GM21619 (cell line): ENCODE measurements at regions not wholly inside any gene's neighbourhood (a gene's known extent, or its start where the extent isn't known, plus 50 kb on each side); places are given as distances from the start of the nearest gene placed in this dataset.

ENCODE experiments used
- ATAC-seq: cut with Tn5 transposase; IDR thresholded peaks from one replicate; pipeline ENCODE4 v1.9.1; 2021; ENCODE audit not compliant: unreplicated experiment

DNA sequence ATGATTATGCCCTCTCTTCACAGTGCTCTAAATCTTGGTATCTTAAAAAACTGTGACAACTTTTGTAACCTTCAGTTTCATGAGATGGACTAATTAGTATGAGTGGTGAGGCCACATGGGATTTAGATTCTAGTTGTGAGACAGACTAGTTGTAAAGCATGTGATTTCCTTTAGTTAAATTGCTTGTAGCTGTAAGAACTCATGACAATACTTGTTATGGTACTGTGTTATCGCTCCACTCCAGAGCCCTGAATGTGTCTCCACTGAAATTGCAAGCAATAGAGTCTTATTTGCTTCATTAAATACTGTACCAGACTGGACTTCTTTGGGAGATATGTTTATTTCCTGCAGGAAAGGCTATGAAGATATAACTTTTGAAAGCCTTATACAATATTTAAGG, 1198.3 kb upstream of the CDH6 start:
- no peak for ATAC-seq

DNA sequence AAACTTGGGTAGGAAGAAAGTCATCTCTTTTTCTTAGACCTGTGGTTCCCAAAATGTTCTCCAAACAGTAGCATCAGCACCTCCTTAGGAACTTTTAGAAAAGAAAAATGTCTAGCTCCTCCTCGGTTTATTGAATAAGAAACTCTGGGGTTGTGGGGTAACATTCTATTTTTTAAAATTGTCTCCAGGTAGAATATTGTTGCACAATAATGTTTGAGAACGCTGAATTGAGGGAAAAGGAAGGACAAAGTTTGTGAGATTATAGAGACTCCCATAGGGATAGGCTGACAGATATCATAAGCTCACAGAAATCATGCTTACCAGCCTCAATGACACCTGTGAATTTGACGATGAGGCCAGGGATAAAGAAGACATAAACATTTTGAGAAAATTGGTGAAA, 1199.0 kb upstream of the CDH6 start:
- ATAC-seq, result no peak

DNA sequence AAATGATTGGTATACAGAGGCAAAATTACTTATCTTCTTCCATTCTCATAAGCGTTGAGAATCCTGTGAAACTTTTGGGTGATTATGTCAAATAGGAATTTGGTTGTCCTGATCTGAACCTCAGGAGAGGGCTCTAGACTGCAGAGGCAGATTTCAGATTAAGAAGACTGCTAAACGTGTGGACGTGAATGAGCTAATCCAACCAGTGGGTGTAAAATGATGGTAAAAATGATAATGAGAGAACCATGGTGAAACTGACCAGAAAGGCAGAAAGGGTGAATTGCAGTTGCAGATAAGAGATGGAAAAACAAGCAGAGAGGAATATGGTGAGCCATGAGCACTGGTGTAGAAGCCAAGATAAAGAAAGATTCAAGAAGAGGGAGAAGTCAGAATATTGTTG, 1200.2 kb upstream of the CDH6 start:
- ATAC-seq, result no peak

DNA sequence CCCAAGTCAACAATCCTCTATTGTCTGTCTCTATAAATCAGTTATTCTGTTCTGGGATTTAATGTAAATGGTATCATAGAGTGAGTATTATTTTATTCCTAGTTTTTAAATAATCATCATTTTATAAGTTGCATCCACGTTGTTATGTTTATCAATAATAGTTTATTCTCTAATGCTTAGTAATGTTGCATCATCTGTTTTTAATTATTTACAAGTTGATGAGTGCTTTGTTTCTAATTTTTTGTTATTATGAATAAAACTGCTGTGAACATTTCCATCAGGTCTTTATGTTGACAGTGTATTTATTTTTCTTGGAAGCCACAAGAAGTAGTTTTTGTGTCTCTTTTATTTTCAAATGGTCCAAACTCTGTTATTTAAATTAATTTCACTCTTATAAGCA, 1201.2 kb upstream of the CDH6 start:
- ATAC-seq, result no peak

DNA sequence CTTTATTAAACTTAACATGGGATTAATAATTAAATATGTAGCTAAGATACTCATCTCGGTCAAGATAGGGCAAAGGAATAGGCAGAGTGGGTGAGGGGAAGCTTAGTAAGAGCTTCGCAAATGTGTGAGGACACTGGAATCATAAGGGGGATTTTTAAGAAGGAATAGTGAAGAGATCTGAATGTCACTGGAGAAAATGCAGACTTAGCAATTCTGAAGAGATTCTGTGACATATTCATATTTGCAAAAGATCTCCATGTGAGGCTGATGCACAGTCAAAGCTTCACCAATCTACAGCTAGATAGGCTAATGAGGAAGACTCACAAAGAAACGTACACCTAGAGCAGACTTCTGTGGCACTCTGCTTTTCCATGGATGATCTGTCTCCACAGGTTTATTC, 1202.8 kb upstream of the CDH6 start:
- no peak for ATAC-seq

DNA sequence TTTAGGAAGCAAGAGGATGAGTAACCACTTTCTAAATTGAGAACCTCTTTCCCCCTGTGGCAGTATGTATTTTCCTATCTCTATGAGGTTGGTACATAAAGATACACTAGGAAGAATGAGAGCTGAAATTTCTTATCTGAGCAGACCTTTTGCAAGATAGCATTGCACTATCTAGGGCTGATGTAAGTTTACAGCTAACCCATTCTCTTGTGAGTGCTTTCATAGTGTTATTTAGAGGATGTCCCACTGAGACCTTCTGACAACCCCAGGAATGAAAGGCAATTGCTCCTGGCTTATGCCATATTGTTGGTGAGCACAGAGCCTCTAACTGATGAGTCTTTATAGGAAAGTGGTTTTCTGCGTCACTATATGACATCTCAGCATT, 1209.3 kb upstream of the CDH6 start:
- ATAC-seq, result no peak

DNA sequence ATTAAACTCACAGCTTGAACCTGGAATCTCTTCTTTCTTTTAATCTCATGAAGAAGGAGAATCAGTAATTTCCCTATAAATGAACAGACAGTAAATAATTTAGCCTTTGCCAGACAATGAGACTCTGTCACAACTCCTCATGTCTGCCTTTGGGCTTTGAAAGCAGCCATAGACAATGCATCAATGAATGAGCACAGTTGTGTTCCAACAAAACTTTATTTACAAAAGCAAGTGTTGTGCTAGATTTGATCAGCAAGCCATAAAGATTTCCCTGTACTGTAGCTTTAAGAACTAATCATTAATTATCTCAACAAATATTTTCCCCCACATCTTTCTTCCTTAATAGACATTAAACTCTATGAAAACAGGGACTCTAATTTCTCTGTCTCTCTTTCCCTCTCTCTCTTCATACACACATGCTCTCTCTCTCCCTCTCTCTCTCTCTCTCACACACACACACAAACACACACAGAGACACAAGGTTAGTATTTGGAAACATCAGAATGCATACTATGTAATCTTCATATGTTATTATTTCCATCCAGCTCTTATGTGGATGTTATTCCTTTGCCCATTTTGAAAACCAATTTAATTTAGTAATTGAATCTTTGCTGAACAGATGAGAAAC, 1209.8 kb upstream of the CDH6 start:
- ATAC-seq, result no peak

DNA sequence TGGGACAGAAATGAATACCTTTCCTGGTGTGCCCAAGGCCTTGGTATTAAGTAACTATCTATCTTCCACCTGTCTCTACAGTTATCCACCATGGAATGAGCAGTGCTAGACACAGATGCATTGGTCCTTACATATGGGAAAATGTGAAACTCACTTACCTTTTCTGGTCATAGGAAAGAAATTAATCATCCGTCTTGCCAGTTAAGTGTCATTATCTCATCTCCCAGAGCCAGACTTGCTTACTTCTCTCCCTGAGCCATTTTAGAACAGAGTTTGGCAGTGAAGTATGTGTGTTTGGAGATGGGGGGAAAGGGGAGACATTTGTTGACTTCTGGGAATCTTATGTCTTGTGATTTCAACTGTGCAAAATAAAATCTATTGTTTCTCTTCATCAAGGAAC, 1211.0 kb upstream of the CDH6 start:
- no peak for ATAC-seq

DNA sequence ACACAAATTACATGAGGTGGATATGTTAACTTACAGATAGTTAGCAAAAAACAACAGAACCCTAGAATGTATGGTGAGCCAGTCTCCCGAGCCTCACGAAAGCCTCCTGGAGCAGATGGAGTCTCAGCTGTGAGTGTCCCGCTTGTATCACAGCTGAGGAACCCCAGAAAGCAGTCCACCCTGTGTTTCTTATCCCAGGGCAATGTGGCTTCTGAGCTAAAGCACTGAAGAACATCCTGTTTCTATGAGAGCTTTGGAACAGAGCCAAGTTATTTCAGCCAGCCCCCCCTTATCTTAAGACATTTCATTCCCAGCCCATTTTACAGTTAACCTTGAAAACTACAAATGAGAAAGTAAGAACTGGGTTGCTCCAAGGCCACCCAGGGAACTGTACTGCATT, 1220.9 kb upstream of the CDH6 start:
- no peak for ATAC-seq

DNA sequence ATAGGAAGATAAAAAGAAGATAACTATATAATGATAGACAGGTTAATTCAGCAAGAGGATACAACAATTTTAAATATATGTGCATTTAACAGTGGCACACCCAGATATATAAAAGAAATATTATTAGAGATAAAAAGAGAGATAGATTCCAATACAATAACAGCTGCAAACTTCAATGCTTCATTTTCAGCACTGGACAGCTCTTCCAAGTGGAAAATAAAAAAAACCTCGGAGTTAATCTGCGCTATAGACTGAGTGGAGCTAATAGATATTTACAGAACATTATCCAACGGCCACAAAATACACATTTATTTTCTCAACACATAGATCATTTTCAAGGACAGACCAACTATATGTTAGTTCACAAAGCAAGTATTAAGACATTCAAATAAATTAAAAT, 1229.5 kb upstream of the CDH6 start:
- ATAC-seq, result no peak

DNA sequence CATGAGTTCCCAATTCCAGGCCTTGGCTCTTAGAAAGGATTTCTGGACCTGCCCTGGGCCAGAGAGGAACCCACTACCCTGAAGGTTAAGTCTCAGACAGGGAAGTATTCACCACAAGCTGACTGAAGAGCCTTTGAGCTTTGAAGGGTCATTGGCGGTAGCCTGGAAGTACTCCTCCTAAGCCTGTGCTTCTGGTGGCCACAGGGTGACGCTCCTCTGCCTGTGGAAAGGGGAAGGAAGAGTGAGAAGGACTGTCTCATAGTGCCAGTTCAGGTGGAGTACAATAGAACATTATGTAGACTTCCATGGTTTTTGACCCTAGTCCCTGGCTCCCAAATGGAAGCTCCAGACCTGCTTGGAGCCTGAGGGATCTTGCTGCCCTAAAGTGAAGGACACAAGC, 1233.2 kb upstream of the CDH6 start:
- no peak for ATAC-seq

DNA sequence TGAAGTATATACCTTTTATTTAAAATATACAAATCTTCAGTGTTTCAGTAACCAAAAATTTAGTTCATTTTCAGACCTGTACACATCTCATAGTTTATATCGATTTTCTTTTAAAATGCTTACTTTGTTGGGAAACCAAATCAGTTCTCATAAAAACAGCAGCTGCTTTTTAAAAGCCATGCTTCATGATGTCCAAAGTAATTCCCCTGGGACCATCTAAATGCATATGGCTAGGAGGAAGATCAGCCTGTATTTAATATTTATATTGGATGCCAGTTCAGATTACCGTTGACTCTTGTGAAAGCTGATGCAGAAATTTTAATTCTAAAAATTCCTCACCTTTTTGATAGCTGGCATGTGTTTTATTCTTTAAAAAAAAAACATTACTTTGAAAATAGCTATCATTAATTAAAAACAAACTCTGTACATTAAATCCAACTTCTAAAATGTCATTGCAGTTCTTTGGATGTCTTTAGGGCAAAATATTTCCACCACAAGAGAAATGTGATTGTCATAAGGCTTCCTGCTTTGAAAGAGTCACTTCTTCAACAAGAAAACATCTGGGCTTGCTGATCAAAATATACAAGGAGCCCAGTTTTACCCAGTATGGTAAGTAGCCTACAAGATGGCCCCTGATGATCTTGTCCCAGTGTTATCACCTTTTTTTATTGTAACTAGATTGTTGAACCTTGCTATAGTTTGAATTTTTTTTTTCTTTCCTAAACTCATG, 1242.9 kb upstream of the CDH6 start:
- ATAC-seq, result no peak

DNA sequence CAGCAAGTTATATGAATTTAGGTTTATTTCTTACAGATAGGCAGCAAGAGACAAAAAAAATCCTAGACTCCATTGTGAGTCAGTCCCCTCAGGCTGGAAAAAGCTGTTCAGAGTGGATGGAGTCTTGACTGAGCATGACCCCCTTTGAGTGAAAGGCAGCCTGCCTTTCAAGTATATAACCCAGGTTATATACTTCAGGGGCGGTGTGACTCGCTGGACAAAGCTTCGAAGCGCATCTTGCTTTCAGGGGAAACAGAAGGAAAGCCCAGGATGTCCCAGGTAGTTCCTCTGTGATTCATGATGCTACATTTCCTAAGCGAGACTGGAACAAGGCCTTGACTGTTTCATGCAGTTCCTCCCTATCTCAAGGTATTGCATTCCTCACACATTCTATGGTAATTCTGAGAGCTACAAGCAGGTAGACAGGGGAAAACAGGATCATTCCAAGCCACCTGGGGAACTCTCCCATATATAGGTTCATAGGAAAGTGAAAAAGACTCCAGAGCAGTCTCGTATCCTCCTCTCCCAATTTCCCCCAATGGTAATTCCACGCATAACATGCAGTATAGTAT, 1244.1 kb upstream of the CDH6 start:
- no peak for ATAC-seq

DNA sequence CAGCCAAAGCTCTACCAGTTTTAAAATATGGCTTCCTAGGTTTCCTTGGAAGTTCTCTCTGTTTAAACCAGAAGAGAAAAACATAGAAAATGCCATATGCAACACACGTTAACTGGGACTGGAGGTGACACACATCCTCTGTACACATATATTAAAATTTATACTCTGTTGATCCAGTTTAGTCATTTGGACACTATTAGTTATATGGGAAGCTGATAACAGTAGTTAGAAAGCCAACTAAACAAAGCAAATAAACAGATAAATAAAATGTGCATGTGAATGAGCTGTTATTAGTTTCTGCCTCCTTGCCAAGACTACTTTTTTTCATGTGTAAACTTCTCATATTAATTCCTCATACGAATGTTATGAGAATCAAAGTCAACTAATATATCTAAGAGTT, 1249.2 kb upstream of the CDH6 start:
- ATAC-seq, result no peak

DNA sequence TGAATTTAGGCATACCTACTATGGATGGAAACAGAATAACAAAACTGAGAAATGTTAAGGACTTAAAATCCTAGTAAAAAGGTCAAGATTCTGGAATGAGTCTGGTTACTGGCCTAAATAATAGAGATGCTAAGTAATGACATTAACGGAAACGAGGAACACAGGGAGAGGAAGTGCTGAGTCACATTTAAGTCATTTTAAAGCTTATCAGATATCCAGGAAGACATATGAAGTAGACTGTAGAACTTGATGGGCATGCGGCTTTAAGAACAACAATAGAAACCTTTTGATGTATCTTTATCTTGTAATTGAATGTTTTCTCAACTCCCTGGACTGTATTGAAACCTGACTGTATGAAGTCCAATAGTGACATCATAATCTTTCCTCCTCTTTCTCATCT, 1251.4 kb upstream of the CDH6 start:
- no peak for ATAC-seq

DNA sequence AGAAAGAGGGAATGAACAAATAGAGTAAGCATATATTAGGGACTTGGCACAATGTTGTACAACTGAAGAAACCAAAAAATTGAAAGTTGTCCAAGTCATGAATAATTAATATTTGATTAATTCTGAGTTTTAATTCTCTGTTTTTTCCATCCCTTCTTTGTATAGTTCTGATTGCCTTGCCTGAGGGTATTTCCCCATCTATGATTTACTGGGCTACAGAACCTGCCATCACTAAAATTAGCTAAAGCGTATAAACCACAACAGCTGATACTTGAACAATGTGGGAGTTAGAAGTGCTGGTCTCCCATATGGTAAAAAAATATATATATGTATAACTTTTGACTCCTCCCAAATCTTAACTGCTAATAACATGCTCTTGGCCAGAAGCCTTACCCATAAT, 1253.5 kb upstream of the CDH6 start:
- ATAC-seq, result no peak

DNA sequence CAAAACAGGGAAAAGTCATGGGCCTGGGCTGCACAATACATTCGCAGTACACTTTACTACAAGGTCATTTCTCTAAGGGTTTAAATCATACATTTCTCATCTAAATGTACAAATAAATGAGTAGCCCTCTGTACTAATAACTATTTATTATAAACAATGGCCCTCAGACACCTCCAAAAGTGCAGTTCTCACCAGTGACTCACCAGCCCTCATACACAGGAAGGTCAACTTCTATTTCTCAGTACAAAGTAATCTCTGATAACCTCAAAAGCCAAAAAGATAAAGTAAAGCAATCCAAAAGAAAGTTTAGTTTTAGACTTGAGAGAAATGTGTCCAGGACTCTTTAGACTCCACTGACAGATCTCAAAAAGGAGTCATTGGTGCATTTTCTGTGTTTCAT, 1258.1 kb upstream of the CDH6 start:
- no peak for ATAC-seq

DNA sequence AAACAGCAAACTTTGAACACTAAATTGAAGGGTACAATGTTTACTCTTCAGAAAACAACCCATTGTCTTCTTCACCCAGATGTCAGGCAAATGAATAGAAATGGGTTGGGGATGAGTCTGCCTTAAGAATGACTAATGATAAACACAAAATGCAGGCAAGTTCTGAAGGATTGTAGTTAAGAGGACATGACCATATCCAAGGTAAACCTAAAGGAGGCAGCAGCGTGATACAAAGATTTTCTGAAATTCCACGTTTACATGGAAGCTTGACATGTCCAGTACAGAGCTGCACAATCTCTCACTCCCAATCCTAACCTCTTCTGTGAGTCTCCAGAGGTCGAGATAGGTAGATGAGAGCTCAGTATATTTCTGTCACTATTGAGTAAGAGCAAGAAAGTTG, 1263.2 kb upstream of the CDH6 start:
- no peak for ATAC-seq

DNA sequence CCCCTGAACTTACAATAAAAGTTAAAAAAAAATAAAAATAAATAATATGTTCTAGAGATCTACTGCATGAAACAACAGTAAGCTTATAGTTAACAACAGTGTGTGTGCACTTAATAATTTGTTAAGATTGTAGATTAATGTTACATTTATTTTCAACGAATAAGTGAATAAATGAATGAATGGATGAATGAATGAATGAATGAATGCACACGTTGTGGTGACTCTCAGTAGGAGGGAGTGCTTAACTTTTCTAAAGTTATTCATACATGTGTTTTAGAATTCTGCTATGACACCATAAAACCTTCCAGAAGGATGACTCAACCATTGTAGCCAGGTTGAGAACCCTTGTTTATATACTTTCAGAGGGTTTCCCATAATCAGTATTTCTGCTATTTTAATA, 1269.4 kb upstream of the CDH6 start:
- ATAC-seq, result no peak

DNA sequence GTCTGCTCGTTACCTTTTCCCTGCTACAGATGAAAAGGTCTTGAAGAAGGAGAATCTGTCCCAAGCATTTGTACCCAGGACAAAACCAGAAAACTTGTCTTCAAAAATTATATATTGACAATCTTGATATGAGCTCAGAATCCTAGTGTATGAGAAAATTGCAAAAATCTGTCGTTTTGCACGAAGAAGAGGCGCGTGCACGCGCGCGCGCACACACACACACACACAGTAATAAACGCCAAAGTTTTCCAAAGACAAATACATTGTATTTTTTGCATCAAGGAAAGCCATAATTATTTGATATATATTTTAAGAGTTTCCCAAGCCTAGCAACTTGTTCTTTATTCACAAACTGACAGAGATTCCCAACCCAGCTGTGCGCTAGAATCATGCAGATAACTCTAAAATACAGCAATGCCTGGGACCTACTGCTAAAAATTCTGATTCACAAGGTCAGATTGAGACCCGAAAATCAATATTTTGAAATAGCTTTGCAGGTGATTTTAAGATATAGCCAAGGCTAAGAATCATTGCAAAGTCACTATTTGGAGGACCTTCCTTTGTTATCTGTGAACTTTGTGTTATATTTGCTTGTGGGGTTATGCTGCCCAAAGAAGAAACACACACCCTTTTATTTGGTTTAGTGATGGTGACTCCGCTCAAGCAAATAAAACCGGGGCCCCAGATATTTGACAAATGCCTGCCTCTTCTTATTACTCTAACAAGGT, 1287.7 kb upstream of the CDH6 start:
- no peak for ATAC-seq

DNA sequence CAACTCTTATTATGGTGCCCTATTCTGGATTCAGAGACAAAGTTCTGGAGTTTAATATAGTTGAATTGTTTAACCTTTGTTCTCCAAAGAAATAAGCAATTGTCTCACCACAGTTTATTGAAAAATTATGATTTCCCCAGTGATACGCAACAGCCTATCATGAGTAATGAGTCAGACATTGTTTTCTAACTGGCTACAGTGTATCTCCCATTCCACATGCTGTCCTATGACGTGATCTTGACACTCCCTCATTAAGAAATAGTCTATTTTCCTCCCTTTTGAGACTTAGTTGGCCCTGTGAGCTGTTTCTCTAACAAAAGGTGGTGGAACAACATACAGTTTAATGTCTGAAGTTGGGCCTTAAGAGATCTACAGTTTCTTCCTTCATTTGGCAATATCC, 1290.6 kb upstream of the CDH6 start:
- ATAC-seq, result no peak

DNA sequence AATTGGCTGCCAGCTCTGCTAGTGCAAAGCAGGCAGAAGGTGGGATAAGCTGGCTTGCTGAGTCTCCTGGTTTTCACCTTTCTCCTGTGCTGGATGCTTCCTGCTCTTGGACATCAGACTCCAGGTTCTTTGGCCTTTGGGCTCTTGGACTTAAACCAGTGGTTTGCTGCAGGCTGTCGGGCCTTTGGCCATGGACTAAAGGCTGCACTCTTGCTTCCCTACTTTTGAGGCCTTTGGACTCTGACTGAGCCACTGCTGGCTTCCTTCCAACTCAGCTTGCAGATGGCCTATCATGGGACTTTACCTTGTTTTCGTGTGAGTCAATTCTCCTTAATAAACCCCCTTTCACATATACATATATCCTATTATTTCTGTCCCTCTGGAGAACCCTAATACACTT, 1293.9 kb upstream of the CDH6 start:
- ATAC-seq, result no peak
